ENCODE measurements at regions not wholly inside any gene's neighbourhood (a gene's known extent, or its start where the extent isn't known, plus 50 kb on each side); places are given as distances from the start of the nearest gene placed in this dataset.

DNA sequence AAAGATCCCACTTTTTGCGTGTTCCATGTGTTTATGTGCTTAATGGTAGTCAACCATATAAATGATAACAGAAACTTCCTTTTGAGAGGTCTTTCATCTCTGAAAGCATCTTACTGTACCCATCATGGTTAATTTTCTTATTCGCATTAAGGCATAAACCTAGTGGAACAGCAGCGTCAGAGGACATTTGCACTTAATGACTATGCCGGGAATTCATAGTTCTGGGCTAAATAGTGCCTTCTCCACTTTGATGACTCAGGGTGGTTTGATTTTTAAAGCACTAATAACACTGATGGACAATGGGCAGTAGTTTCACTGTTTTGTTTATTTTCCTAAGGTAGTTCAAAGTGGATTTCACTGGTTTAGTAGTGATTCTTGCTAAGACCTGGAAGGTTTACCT lies 455.3 kb downstream of the DIPK2A start:
- no peak for DNase-seq
- FAIRE-seq = no peak
- Histone ChIP-seq H3K27ac (ENCODE audit: low read depth in 1 of 3, low read length in 2 of 3) (no peak overlapping the region), H3K4me1 (ENCODE audit: control insufficient read depth in 3 of 3, insufficient read depth in 2 of 3, low read depth in 1 of 3, low read length in 2 of 3) (no peaks in the 10 kb centered on the region), H3K36me3 (ENCODE audit: control insufficient read depth in 3 of 3, insufficient read depth in 2 of 3, low read depth in 1 of 3, low read length in 3 of 3) (no peaks in the 10 kb centered on the region), H3K27me3 (ENCODE audit: control insufficient read depth in 3 of 3, insufficient read depth in 3 of 3, low read length in 3 of 3) (no peaks in the 10 kb centered on the region), H3K9me3 (ENCODE audit: control insufficient read depth in 2 of 2, insufficient read depth in 1 of 2, low read depth in 1 of 2, low read length in 1 of 2) (no peaks in the 10 kb centered on the region), H3K4me3 (ENCODE audit: low read depth in 1 of 3, low read length in 3 of 3) (no peak overlapping the region)
- WGBS, 3 donors = 92 to 94% (median 93%) methylated on average over 4 of the region's 4 CpGs

DNA sequence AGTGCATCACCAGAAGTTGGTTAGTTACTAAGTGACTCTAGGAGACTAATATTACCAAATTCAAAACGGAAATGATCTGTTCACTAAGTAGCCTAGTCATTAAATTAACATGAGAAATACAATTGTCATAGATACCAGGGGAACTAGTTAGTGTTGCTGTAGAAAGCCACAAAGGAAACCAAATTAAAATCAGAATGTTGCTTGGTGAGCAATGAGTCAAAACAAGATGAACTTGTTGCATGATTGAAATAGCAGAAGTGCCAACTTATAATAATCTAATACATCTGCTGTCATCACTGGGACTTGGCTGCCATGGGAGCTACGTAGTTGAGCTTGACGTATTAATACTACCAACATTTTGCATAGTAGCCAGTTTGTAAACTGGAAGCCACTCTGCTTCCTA lies 458.1 kb downstream of the DIPK2A start:
- 65 to 71% (median 69%) methylated on average over 3 of the region's 3 CpGs for WGBS, 3 donors
- Histone ChIP-seq H3K4me1 (ENCODE audit: control insufficient read depth in 3 of 3, insufficient read depth in 2 of 3, low read depth in 1 of 3, low read length in 2 of 3) (no peaks in the 10 kb centered on the region), H3K4me3 (ENCODE audit: low read depth in 1 of 3, low read length in 3 of 3) (no peak overlapping the region), H3K9me3 (ENCODE audit: control insufficient read depth in 2 of 2, insufficient read depth in 1 of 2, low read depth in 1 of 2, low read length in 1 of 2) (no peaks in the 10 kb centered on the region), H3K27ac (ENCODE audit: low read depth in 1 of 3, low read length in 2 of 3) (no peak overlapping the region), H3K36me3 (ENCODE audit: control insufficient read depth in 3 of 3, insufficient read depth in 2 of 3, low read depth in 1 of 3, low read length in 3 of 3) (no peaks in the 10 kb centered on the region), H3K27me3 (ENCODE audit: control insufficient read depth in 3 of 3, insufficient read depth in 3 of 3, low read length in 3 of 3) (no peaks in the 10 kb centered on the region)
- FAIRE-seq (no peak), DNase-seq (no peak)

DNA sequence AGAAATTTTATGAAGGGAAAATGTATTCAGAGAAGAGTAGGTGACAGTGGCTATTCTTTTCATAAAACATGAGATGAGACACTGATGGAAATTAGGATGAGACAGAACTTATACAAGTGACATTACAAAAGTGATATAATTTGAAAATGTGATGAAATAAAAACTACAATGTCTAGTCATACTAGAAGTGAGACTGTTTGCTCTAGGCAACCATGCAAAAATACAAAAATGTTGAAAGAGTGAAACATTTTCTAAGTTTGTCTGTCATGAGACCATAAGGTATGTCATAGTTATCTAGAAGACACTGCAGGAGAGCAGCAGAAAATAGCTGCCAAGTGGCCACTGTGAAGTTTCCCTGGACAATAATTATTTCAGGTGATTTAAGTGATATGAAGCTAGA lies 459.5 kb downstream of the DIPK2A start:
- FAIRE-seq (no peak), DNase-seq (no peak)
- Histone ChIP-seq H3K4me1 (ENCODE audit: control insufficient read depth in 3 of 3, insufficient read depth in 2 of 3, low read depth in 1 of 3, low read length in 2 of 3) (no peaks in the 10 kb centered on the region), H3K9me3 (ENCODE audit: control insufficient read depth in 2 of 2, insufficient read depth in 1 of 2, low read depth in 1 of 2, low read length in 1 of 2) (no peaks in the 10 kb centered on the region), H3K36me3 (ENCODE audit: control insufficient read depth in 3 of 3, insufficient read depth in 2 of 3, low read depth in 1 of 3, low read length in 3 of 3) (no peaks in the 10 kb centered on the region), H3K4me3 (ENCODE audit: low read depth in 1 of 3, low read length in 3 of 3) (no peak overlapping the region), H3K27me3 (ENCODE audit: control insufficient read depth in 3 of 3, insufficient read depth in 3 of 3, low read length in 3 of 3) (no peaks in the 10 kb centered on the region), H3K27ac (ENCODE audit: low read depth in 1 of 3, low read length in 2 of 3) (no peak overlapping the region)

DNA sequence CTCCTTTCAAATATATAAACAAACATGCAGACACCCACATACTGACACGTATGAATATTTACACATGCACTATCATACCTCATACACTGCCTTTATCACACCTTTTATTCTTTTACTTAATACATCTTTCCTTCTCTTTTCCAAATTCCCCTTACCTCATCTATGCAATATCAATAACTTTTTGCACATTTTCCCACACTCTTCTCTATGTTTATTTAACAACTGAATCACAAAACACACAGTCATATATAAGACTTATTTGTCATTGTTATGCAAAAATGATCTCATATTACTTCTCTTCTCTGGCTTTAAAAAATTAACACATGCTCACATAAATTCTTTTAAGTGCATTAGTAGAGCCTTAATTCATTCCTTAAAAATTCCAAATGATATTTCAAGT lies 461.4 kb downstream of the DIPK2A start:
- no peaks in the 10 kb centered on the region for H3K9me3 ChIP-seq (ENCODE audit: control insufficient read depth in 2 of 2, insufficient read depth in 1 of 2, low read depth in 1 of 2, low read length in 1 of 2)
- 53 to 71% (median 61%) methylated on average over 1 of the region's 1 CpG for WGBS, 3 donors
- no peaks in the 10 kb centered on the region for H3K27me3 ChIP-seq (ENCODE audit: control insufficient read depth in 3 of 3, insufficient read depth in 3 of 3, low read length in 3 of 3)
- FAIRE-seq (no peak), DNase-seq (no peak)
- no peaks in the 10 kb centered on the region for H3K36me3 ChIP-seq (ENCODE audit: control insufficient read depth in 3 of 3, insufficient read depth in 2 of 3, low read depth in 1 of 3, low read length in 3 of 3)
- no peak overlapping the region for H3K27ac ChIP-seq (ENCODE audit: low read depth in 1 of 3, low read length in 2 of 3)
- H3K4me3 ChIP-seq (ENCODE audit: low read depth in 1 of 3, low read length in 3 of 3) = no peak overlapping the region
- H3K4me1 ChIP-seq (ENCODE audit: control insufficient read depth in 3 of 3, insufficient read depth in 2 of 3, low read depth in 1 of 3, low read length in 2 of 3) = no peaks in the 10 kb centered on the region

DNA sequence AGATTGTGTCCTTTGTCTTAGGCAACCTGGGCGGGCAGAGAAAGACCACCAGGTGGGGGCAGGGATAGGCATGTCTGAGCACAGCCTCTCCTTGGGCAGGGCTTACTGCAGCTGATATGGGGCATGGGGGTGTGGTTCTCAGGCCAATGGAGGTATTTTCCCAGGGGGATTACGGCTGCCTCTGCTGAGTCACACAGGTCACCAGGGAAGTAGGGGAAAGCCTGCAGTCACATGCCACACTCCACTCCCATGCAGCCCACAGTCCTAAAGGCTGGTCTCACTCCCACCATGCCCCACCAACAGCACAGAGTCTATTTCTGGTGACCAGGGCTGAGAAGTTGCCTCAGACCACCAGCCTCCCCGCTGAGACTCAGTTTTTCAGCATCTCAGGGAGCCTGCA lies 466.4 kb downstream of the DIPK2A start:
- 57 to 84% (median 62%) methylated on average over 3 of the region's 3 CpGs for WGBS, 3 donors
- no peaks in the 10 kb centered on the region for H3K27me3 ChIP-seq (ENCODE audit: control insufficient read depth in 3 of 3, insufficient read depth in 3 of 3, low read length in 3 of 3)
- no peak overlapping the region for H3K27ac ChIP-seq (ENCODE audit: low read depth in 1 of 3, low read length in 2 of 3)
- H3K4me3 ChIP-seq (ENCODE audit: low read depth in 1 of 3, low read length in 3 of 3) = no peak overlapping the region
- FAIRE-seq = no peak
- H3K9me3 ChIP-seq (ENCODE audit: control insufficient read depth in 2 of 2, insufficient read depth in 1 of 2, low read depth in 1 of 2, low read length in 1 of 2) = no peaks in the 10 kb centered on the region
- no peak for DNase-seq
- no peaks in the 10 kb centered on the region for H3K36me3 ChIP-seq (ENCODE audit: control insufficient read depth in 3 of 3, insufficient read depth in 2 of 3, low read depth in 1 of 3, low read length in 3 of 3)
- H3K4me1 ChIP-seq (ENCODE audit: control insufficient read depth in 3 of 3, insufficient read depth in 2 of 3, low read depth in 1 of 3, low read length in 2 of 3) = no peaks in the 10 kb centered on the region

DNA sequence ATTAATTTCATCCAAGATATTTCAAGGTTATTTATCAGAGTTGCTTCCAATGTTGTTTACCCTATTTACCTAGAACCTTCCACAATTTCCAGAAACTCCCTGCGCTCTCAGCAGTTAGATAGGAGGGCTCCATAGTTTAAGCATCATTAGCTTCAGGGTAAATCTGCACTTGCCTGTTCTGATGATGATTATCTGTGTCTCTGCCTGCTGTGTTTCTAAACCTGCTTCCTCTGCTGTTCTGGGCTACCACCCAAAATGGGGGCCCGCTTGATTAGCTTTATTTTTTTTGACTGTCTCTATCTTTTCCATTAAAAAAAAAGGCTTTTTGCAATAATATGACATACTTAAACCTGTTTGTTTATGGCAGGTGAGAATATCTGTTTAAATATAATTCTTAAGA lies 472.4 kb downstream of the DIPK2A start:
- FAIRE-seq = no peak
- Histone ChIP-seq H3K9me3 (ENCODE audit: control insufficient read depth in 2 of 2, insufficient read depth in 1 of 2, low read depth in 1 of 2, low read length in 1 of 2) (no peaks in the 10 kb centered on the region), H3K36me3 (ENCODE audit: control insufficient read depth in 3 of 3, insufficient read depth in 2 of 3, low read depth in 1 of 3, low read length in 3 of 3) (no peaks in the 10 kb centered on the region), H3K27ac (ENCODE audit: low read depth in 1 of 3, low read length in 2 of 3) (no peak overlapping the region), H3K4me1 (ENCODE audit: control insufficient read depth in 3 of 3, insufficient read depth in 2 of 3, low read depth in 1 of 3, low read length in 2 of 3) (no peaks in the 10 kb centered on the region), H3K27me3 (ENCODE audit: control insufficient read depth in 3 of 3, insufficient read depth in 3 of 3, low read length in 3 of 3) (no peaks in the 10 kb centered on the region), H3K4me3 (ENCODE audit: low read depth in 1 of 3, low read length in 3 of 3) (no peak overlapping the region)
- WGBS, 3 donors = 85 to 93% (median 91%) methylated on average over 2 of the region's 2 CpGs
- no peak for DNase-seq

DNA sequence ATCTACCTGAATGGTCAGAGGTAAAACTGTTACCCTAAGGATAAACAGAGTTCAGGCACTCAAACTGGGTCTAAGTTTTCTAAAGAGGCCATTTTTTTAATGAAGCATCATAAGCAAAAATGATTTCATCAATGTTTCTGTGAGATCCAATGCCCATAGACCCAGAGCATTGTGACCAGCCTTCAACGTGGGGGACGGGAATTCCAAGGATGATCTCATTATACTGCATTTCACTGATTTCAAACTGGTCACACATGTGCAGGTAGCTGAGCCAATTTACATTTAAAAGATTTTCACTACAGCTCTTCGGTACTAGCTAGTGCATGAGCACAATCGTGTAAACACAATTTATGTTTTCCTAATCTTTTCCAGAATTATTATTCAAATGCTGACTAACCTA lies 472.9 kb downstream of the DIPK2A start:
- H3K9me3 ChIP-seq (ENCODE audit: control insufficient read depth in 2 of 2, insufficient read depth in 1 of 2, low read depth in 1 of 2, low read length in 1 of 2) = no peaks in the 10 kb centered on the region
- no peak for DNase-seq
- 87 to 94% (median 91%) methylated on average over 4 of the region's 4 CpGs for WGBS, 3 donors
- H3K4me1 ChIP-seq (ENCODE audit: control insufficient read depth in 3 of 3, insufficient read depth in 2 of 3, low read depth in 1 of 3, low read length in 2 of 3) = no peaks in the 10 kb centered on the region
- no peak overlapping the region for H3K27ac ChIP-seq (ENCODE audit: low read depth in 1 of 3, low read length in 2 of 3)
- no peaks in the 10 kb centered on the region for H3K36me3 ChIP-seq (ENCODE audit: control insufficient read depth in 3 of 3, insufficient read depth in 2 of 3, low read depth in 1 of 3, low read length in 3 of 3)
- H3K27me3 ChIP-seq (ENCODE audit: control insufficient read depth in 3 of 3, insufficient read depth in 3 of 3, low read length in 3 of 3) = no peaks in the 10 kb centered on the region
- H3K4me3 ChIP-seq (ENCODE audit: low read depth in 1 of 3, low read length in 3 of 3) = no peak overlapping the region
- FAIRE-seq = no peak

DNA sequence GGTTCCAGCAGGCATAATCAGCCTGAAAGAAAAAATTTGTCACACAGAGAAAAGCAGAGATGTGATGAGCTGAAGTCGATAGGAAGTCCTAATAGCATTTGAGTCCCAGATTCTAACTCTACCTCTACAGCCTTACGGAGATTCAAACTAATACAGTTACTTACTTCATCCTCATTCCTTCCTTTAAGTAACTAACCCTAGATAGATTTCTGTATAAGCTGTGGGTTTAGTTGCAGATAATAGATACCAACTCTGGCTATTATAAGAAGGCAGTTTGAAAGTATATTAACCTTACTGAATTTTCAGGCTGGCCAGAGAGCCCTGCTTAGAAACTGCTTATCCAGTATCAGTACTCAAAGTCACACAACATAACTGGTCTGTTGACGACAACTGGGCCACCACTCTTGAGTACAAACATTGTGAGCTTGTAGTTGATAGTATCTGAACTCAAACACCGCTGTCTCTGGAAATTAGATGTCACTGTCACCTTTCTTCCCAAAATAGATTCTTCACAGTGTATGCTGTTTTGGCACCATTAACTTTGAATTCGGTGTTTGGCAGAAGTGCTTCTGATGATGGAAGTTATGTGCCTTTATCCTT lies 484.3 kb downstream of the DIPK2A start:
- Histone ChIP-seq H3K4me3 (ENCODE audit: low read depth in 1 of 3, low read length in 3 of 3) (no peak overlapping the region), H3K27ac (ENCODE audit: low read depth in 1 of 3, low read length in 2 of 3) (no peak overlapping the region), H3K36me3 (ENCODE audit: control insufficient read depth in 3 of 3, insufficient read depth in 2 of 3, low read depth in 1 of 3, low read length in 3 of 3) (no peaks in the 10 kb centered on the region), H3K27me3 (ENCODE audit: control insufficient read depth in 3 of 3, insufficient read depth in 3 of 3, low read length in 3 of 3) (no peaks in the 10 kb centered on the region), H3K4me1 (ENCODE audit: control insufficient read depth in 3 of 3, insufficient read depth in 2 of 3, low read depth in 1 of 3, low read length in 2 of 3) (no peaks in the 10 kb centered on the region), H3K9me3 (ENCODE audit: control insufficient read depth in 2 of 2, insufficient read depth in 1 of 2, low read depth in 1 of 2, low read length in 1 of 2) (no peaks in the 10 kb centered on the region)
- DNase-seq (no peak), FAIRE-seq (no peak)
- WGBS, 3 donors = 79 to 88% (median 81%) methylated on average over 5 of the region's 5 CpGs

DNA sequence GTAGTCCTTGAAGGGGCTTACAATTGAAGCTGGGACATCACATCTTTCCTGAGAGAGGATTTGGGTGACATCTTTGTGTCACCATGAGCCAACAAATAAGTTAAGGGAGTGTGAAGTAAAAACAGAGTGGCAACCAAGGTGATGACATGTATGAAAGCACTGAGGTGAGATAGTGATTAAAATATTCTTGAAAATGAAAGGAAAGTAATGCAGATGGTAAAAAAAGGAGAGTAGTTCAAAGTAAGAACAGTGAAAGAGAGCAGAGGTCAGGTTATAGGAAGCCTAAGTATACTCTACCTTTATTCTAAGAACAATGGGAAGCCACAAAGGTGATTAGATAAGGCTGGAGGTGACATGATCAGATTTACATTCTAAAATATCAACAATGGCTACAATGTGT lies 486.1 kb downstream of the DIPK2A start:
- H3K4me3 ChIP-seq (ENCODE audit: low read depth in 1 of 3, low read length in 3 of 3) = no peak overlapping the region
- DNase-seq (no peak), FAIRE-seq (no peak)
- no peaks in the 10 kb centered on the region for H3K36me3 ChIP-seq (ENCODE audit: control insufficient read depth in 3 of 3, insufficient read depth in 2 of 3, low read depth in 1 of 3, low read length in 3 of 3)
- H3K9me3 ChIP-seq (ENCODE audit: control insufficient read depth in 2 of 2, insufficient read depth in 1 of 2, low read depth in 1 of 2, low read length in 1 of 2) = no peaks in the 10 kb centered on the region
- no peaks in the 10 kb centered on the region for H3K27me3 ChIP-seq (ENCODE audit: control insufficient read depth in 3 of 3, insufficient read depth in 3 of 3, low read length in 3 of 3)
- no peaks in the 10 kb centered on the region for H3K4me1 ChIP-seq (ENCODE audit: control insufficient read depth in 3 of 3, insufficient read depth in 2 of 3, low read depth in 1 of 3, low read length in 2 of 3)
- H3K27ac ChIP-seq (ENCODE audit: low read depth in 1 of 3, low read length in 2 of 3) = no peak overlapping the region

Data from small intestine (tissue), 7 donors.